Gastrocnemius medialis (tissue), 4 donors: ENCODE measurements at regions not wholly inside any gene's neighbourhood (a gene's known extent, or its start where the extent isn't known, plus 50 kb on each side); places are given as distances from the start of the nearest gene placed in this dataset.

Experiments
- CTCF ChIP-seq, 5 experiments: fragments of 450-650 bp in 3 of 5; fragments of 200-600 bp in 2 of 5; sonication (generic) in 2 of 5; IDR thresholded peaks in 4 of 5; conservative IDR thresholded peaks in 1 of 5; 1 replicate in 4 of 5; 2 replicates in 1 of 5; pipeline ENCODE4 v1.5.1; 2016 to 2019; ENCODE audit warnings: antibody characterized with exemption in 5 of 5, mild to moderate bottlenecking in 3 of 5, moderate library complexity in 3 of 5
- POLR2A ChIP-seq, 2 donors: fragments of 450-650 bp; IDR thresholded peaks; one replicate each; pipeline ENCODE4 v1.6.1; 2017; ENCODE audit warnings: antibody characterized with exemption in 2 of 2, mild to moderate bottlenecking in 2 of 2, moderate library complexity in 2 of 2

- no peak for TF ChIP-seq POLR2A (IDR thresholded peaks at IDR 0.05)
- TF ChIP-seq CTCF (IDR thresholded peaks at IDR 0.05 in 4 of 5, conservative IDR thresholded peaks at IDR 0.05 in 1 of 5), result no peak
These were observed 212.1 kb downstream of the MACC1 start for GRCh38 chr7:20005081-20005480.
